Tibial nerve (tissue), 4 donors: ENCODE measurements at regions not wholly inside any gene's neighbourhood (a gene's known extent, or its start where the extent isn't known, plus 50 kb on each side); places are given as distances from the start of the nearest gene placed in this dataset.

ENCODE experiments used
- EP300 ChIP-seq, 2 donors: sonication (generic); formaldehyde crosslinking; IDR thresholded peaks; one replicate each; pipeline ENCODE4 v1.6.1; 2017; ENCODE audit warnings: antibody characterized with exemption in 2 of 2, mild to moderate bottlenecking in 1 of 2
- POLR2A ChIP-seq, 2 donors: fragments of 450-650 bp; IDR thresholded peaks; one replicate each; pipeline ENCODE4 v1.6.1; 2017; ENCODE audit warnings: antibody characterized with exemption in 2 of 2, mild to moderate bottlenecking in 2 of 2, moderate library complexity in 2 of 2
- TF ChIP-seq, protein P1 (sequence below), 5 experiments: fragments of 200-600 bp in 3 of 5; fragments of 450-650 bp in 2 of 5; sonication (generic) in 3 of 5; IDR thresholded peaks; one replicate each; pipeline ENCODE4 v1.5.1; 2016 to 2019; ENCODE audit warnings: antibody characterized with exemption in 5 of 5, mild to moderate bottlenecking in 3 of 5, moderate library complexity in 2 of 5

DNA sequence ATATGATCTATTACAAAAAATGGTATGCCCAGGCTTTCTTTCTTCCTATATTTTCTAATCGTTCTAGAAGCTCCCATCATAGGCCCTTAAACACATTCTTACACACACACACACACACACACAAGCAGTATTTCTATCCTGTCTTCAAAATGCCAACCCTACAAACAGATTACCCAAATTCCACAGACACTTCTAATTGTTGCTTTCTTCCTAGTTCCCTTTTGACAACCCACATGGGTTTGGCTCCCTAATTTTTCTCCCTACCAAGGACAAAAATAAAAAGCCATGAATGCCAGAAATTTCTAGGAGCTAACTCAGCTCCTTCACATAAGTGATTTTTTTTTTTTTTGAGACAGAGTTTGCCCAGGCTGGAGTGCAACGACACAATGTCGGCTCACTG, 60.3 kb upstream of the NTF3 start:
- TF ChIP-seq, protein P1, sequence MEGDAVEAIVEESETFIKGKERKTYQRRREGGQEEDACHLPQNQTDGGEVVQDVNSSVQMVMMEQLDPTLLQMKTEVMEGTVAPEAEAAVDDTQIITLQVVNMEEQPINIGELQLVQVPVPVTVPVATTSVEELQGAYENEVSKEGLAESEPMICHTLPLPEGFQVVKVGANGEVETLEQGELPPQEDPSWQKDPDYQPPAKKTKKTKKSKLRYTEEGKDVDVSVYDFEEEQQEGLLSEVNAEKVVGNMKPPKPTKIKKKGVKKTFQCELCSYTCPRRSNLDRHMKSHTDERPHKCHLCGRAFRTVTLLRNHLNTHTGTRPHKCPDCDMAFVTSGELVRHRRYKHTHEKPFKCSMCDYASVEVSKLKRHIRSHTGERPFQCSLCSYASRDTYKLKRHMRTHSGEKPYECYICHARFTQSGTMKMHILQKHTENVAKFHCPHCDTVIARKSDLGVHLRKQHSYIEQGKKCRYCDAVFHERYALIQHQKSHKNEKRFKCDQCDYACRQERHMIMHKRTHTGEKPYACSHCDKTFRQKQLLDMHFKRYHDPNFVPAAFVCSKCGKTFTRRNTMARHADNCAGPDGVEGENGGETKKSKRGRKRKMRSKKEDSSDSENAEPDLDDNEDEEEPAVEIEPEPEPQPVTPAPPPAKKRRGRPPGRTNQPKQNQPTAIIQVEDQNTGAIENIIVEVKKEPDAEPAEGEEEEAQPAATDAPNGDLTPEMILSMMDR (IDR thresholded peaks at IDR 0.05) = no peak
- no peak for TF ChIP-seq POLR2A (IDR thresholded peaks at IDR 0.05)
- TF ChIP-seq EP300 (IDR thresholded peaks at IDR 0.05) = no peak
